ENCODE measurements at regions not wholly inside any gene's neighbourhood (a gene's known extent, or its start where the extent isn't known, plus 50 kb on each side); places are given as distances from the start of the nearest gene placed in this dataset.

DNA sequence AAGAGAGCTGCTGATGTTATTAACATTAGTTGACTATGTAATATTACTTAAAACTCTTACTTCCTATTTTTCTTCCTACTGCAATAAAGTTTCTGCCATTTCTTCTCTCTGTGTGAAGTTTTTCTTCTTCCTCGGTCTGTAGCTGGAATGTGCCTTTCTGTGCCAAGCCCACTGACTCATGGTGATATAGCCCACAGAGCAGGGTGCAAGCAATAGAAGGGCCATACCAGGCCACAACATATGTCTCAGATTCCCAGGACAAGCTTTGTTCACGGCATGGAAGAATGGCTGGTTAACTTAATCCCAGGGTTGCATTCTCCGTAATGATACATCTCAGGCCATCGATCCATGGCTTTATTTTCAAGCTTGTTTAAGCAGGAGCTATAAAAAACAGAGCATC, 815.3 kb downstream of the TUSC7 start:
- TF ChIP-seq GATA2 (IDR thresholded peaks at IDR 0.05; ENCODE audit: low read depth, low read length) (no peak), GATA3 (IDR thresholded peaks at IDR 0.05; ENCODE audit: low read depth, low read length) (no peak)
